DOHH2 (cell line): ENCODE measurements at regions not wholly inside any gene's neighbourhood (a gene's known extent, or its start where the extent isn't known, plus 50 kb on each side); places are given as distances from the start of the nearest gene placed in this dataset.

Experiments
- EZH2phosphoT487 ChIP-seq: fragments of 200-600 bp; sonication (generic); IDR thresholded peaks from 2 replicates; pipeline ENCODE4 v1.6.1; 2017; ENCODE audit warnings: borderline replicate concordance, mild to moderate bottlenecking, antibody characterized with exemption, low read length, moderate library complexity, mixed read lengths
- TF ChIP-seq, protein P1 (sequence below): fragments of 200-600 bp; sonication (generic); IDR thresholded peaks from one replicate; pipeline ENCODE4 v1.5.1; 2014; ENCODE audit warnings: antibody characterized with exemption, mild to moderate bottlenecking, low read depth, low read length; ENCODE audit not compliant: poor library complexity, severe bottlenecking

DNA sequence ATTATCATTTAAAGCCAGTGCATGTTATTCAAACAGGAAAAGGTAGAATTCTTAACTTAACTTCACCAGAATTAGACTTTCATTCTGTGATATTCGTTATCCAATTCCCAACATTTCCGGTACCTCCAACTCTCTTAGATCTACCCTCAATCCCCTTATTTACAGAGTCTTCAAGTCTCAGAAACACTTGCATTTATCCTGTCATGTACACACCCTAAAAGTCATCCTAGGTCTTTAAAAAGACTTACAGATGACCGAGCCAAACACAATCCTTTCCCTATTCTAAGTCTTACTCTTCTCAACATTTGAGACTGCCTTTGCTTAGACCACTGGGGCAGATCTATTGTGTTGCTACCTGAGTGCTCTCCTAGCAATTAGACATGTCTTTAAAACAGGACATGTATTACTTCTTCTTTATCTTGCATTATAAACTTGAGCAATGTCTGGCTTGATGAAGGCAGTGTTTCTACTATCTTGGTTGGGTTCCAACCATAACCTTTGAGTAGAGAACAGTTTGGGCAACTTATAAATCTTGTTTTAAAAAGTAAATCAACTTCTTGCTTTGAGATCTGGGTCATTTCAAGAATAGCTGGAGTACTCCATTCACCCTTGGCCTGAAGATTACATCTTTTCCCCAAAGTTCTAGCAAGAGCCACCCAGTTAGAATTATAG, 140.6 kb upstream of the PLEKHG7 start:
- TF ChIP-seq EZH2phosphoT487 = no peak
- TF ChIP-seq, protein P1, sequence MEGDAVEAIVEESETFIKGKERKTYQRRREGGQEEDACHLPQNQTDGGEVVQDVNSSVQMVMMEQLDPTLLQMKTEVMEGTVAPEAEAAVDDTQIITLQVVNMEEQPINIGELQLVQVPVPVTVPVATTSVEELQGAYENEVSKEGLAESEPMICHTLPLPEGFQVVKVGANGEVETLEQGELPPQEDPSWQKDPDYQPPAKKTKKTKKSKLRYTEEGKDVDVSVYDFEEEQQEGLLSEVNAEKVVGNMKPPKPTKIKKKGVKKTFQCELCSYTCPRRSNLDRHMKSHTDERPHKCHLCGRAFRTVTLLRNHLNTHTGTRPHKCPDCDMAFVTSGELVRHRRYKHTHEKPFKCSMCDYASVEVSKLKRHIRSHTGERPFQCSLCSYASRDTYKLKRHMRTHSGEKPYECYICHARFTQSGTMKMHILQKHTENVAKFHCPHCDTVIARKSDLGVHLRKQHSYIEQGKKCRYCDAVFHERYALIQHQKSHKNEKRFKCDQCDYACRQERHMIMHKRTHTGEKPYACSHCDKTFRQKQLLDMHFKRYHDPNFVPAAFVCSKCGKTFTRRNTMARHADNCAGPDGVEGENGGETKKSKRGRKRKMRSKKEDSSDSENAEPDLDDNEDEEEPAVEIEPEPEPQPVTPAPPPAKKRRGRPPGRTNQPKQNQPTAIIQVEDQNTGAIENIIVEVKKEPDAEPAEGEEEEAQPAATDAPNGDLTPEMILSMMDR = no peak
